Stimulated activated CD8-positive, alpha-beta memory T cell treated with anti-CD3 and anti-CD28 coated beads, Interleukin-15, amount 100 ng/mL, for 48 hours (primary cell): ENCODE measurements at regions not wholly inside any gene's neighbourhood (a gene's known extent, or its start where the extent isn't known, plus 50 kb on each side); places are given as distances from the start of the nearest gene placed in this dataset.

ENCODE experiments used
- DNase-seq, 2 donors: peaks; one replicate each; pipeline ENCODE4 v3.0.0-alpha.2; 2020; ENCODE audit warnings: low read depth in 2 of 2

DNA sequence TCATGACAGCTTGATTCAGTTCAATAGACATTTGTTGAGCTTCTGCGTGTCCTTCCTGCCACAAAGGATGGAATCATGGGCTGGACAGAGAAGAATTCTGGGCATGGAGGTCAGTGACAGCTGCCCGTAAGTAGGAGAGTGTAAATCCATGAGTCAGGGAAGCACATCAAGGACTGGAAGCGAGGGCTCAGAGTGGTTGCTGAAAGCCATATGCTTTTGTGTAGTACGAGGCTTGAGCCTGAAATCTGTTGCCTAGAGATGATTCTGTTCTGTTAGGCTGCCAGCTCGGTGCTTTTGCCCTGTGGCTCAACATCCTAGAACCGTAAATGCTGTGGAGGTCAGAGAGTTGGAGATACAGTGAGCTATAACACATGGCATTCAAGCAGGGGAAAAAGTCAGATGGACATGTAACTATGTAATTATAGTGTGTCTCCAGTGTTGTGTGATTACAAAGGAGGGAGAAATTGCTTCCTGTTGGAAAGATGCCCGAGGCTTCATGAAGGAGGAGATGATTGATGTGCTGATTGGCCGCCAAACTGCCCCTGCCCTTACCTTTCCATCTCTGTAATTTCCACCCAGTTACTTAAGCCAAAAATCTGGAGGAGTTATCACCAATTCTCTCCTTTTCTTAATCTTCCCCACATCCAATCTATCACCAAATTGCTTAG lies 92.8 kb upstream of the CACNA1E start:
- no peak for DNase-seq

DNA sequence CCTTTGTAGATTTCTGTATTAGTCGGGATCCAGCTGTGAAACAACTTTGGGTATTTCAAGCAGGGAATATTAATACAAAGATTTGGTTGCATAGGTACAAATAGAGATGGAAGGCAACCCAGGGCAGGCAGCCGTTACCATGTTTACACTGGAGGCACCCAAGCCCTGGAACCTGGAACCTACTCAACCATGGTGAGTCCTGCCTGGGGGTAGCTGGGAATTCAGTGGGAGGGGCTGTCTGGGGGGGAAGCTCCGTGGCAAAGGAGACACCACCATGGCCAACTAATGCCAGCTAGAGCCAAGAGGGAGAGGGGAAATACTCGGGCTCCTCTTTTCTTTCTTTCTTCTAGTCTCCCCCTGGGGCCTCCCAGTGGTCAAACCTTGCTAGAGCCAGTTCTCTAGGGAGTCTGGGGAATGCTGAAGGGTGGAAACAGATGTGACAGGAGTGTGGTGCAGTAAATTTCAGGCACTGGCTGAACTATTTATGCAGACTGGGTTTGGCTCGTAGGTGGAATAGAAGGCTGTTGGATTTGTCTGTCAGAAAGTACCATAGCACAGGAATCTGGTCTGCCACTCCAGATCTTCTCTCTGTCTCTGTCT lies 91.9 kb upstream of the CACNA1E start:
- DNase-seq: no peak

DNA sequence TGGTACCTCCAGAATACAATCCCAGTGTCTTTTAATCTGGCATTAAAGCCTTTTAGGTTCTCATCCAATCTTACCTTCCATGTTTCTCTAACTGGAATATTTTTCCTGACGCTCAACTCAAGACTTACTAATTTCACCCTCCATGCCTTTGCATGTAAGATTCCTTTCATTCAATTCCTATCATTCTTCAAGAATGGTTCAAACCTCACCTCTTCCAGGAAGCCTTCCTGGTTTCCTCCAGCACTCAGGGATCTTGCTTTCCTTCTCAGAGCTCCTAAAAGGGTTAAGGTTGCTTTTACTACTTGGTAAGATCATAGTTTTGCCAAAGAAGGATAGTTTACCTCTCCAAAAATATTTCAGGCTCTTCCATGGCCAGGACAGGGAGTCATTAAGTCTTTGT lies 91.2 kb upstream of the CACNA1E start:
- no peak for DNase-seq

DNA sequence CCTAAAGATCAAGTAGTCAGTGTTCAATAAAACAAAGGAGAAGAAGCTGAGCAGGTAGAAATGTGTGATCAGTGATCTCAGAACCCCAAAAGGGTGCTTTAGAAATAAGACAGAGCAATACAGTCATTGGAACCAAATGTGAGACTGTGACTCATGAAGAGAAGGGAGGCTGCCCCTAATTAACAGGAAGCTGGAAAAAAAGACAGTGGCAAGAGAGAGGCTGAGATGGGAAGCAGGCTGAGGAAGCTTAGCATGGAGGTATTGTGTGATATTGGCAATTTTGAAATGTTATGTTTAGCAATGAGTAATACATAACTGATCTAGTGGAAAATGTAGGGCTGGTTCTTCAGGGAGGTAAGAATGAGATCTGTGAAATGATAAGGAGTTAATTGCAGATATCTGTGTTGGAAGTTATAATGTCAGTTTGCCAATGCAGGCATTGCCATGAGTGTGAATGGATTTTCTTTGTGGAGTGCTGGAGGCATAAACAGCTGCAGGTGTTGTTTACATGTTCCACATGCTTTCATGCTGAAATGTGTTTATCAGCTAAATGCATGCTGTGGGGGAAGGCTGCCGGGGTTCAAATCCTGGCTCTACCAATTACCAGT lies 90.6 kb upstream of the CACNA1E start:
- no peak for DNase-seq

DNA sequence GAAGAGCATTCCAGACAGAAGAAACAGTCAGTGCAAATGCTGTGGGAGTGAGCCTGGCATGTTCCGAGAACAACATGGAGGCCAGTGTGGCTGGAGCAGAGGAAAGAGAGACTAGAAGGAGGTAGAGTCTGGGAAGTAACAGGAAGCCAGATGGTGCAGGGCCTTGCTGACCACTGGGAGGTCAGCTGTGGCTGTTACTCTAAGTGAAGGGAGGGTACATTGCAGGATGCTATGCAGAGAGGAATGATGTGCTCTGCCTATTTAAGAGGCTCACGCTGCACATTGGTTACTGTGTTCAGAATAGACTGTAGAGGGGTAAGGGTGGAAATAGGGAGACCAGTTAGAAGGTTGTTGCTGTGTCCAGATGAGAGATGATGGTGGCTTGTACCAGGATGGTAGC lies 88.6 kb upstream of the CACNA1E start:
- no peak for DNase-seq

DNA sequence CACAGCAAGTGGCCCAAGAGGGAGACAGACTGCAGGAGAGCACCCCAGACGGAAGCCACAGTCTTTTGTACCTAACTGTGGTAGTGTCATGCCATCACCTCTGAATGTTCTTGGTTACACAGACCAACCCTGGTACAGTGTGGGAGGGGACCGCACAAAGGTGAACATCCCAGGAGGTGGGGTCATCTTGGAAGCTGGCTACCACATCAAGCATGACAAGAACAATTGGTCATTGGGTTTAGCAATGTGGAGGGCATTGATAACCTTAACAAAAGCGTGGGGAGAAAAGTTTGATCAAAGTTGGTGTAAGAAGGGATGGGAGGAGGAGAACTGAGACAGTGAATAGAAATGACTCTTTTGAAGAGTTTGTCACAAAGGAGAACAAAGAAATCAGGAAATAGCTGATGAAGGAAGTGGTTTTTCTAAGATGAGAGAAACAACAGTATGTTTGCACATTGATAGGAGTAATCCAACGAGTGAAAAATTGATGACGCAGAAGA lies 87.1 kb upstream of the CACNA1E start:
- DNase-seq: peak; percentile 34 to 53

DNA sequence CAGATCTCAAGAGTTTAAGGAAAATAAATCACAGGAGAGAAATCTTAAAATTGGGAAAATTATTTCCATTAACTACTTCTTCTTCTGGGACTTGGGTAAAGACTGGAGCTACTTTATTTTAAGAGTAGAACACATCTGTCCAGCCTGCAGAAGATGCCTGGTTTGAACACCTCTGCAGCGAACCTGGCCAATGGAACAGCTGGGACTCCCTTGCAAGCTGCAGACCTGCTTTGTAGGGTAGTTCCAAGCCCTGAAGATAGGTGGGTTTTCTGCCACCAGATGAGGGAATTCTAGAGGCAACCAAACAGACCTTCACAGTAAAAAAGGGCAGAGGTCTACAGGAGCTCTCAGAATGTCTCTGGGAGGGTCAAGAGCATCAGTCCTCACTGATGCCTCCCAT lies 86.5 kb upstream of the CACNA1E start:
- no peak for DNase-seq

DNA sequence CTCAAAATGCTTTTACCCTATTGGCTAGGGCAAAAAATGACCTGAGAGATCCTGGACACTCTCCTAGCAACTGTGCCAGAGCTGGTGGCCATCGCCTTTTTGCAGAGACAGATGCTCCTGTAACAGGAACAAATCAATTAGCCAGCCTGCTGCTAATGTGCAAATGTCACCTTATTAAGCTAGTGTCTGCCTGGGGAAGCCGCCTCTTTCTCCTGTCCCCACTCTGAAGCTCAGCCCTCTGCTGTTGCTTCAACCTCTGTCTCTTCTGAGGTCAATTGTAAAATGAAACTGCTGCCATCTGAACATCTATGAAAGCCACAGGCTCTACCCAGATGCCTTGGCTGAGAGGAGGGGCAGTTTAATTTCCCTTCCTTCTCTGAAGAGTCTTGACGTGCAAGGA lies 85.5 kb upstream of the CACNA1E start:
- DNase-seq: no peak

DNA sequence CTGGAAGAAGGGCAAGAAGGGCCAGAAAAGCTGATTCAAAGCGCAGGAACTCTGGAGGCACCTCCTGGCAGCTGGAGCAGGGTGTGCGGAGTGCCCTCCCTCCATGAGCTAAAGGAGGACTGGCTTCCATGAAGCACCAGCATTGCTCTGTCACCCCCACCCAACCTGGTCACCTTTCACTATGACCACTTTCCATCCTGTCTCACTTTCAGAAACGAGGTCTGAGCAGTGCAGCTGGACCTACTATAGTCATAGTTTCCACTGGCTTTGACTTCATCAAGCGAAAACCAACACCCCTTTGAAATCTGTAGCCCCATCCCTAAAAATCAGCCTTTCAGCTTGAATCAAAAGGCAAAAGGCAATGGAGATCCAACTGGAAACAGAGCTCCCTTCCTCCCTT lies 84.8 kb upstream of the CACNA1E start:
- DNase-seq: peak; percentile 24 to 25

DNA sequence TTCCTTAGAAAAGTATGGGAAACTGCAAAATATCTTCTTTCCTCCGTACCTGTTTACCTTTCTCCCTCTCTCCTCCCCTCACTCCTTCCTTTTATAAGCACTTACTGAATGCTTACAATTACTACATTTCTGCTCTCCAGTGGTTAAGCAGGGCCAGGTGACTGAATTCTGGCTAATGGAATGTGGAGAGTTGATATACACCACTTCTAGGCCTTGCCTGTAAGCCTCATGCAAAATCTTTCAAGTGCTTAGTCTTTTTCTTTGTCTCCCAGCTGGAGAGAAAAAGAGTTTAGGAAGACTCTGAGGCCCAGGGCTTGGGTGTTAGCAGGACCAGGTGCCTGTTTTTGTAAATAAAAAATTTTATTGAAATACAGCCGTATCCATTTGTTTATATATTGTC lies 77.7 kb upstream of the CACNA1E start:
- DNase-seq: no peak

DNA sequence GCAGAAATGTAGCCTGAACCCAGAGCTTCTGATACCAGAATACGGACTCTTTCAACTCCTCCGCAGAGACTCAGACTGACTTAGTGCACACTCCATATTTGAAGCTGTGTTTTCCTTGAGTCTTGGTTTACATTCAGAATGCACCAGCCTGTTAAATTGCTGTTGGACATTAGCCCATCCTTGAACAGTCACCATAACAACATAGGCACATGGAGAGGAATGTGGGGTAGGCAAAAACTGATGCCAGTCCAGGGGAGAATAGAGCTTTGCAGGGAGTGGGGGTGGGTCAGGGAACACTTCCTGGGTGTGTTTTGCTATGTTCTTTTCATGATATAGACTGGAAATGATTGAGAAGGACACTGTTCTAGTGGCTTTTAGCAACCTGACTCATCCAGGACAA lies 76.3 kb upstream of the CACNA1E start:
- DNase-seq: no peak

DNA sequence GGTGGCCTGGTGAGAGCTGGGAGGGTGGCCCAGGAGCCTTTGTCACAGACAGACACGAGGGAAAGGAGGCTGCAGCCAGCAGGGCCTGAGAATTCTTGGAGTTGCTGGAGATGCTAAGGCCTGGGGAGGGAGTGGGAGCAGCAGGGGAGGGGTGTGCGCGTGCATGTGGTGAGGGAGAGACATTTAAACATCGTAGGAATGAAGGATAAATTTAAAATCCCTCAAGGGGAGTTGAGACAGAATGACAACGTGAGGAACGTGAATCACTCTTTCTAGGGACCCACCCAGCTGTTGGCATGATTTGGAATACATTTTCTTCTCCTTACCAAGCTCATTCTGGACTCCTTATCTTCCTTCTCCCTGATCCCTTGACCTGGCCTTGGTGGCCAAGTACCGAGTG lies 73.3 kb upstream of the CACNA1E start:
- no peak for DNase-seq

DNA sequence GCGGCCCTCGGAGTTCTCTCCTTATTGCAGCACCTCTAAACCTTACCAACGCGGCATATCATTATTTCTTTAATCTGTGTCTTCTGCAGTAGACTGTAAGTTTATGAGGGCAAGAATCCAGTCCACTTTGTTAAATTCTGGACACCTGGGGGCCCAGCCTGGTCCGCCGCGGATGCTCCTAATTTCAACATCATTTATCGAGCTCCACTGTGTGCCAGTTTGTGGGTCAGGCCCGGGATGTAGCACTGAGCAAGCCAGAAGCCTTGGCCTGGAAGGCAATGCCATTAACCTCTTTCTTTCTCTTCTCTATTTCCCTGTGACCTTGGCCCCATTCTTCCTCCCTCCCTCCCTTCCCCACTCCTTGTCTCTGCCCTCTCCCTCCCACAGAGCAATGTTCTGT lies 70.6 kb upstream of the CACNA1E start:
- DNase-seq: no peak

DNA sequence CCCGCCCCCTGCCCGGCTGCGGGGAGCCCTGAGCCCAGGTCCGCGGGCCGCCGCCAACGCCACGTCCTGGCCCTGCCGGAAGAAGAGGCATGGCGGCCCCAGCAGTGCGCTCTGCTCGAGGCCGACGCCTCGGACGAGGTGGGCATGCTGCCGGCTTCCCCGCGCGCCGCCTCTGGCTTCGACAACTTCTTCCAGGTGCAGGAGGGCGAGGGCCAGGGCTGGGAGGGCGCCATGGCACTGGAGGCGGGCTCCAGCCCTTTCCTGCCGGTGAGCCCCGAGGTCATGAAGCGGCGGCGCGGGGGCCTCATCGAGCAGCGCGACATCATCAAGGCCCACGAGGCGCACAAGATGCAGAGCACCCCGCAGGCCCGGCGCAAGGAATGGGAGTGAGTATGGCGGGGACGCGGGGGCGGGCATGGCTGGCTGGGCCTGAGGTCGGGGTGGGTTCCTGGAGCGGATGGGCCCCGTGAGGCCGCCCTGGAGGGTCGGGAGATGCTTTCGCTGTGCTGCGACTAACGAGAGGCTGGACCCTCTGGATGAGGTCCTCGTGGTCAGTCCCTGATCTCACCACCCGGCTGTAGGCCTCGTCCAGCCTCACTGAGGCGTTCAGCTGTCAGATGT lies 70.0 kb upstream of the CACNA1E start:
- no peak for DNase-seq

DNA sequence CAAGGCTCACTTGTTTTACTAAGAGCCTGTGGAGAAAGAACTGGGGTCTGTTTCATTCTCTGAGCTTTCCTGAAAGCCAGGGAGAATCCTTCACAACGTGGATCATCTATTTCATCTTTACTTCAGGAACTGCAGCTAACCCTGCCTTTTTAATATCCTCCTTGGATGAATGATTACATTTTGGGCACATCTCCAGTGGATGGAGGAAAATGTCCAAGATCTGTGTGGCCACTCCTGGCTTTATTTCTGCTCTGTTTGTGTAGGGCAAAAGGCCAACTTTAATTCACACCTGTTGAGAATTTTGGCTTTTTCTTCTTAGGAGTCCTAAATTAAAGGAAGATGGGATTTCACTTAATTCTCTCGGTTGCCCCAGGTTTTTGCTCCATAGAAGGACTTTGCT lies 69.5 kb upstream of the CACNA1E start:
- no peak for DNase-seq

DNA sequence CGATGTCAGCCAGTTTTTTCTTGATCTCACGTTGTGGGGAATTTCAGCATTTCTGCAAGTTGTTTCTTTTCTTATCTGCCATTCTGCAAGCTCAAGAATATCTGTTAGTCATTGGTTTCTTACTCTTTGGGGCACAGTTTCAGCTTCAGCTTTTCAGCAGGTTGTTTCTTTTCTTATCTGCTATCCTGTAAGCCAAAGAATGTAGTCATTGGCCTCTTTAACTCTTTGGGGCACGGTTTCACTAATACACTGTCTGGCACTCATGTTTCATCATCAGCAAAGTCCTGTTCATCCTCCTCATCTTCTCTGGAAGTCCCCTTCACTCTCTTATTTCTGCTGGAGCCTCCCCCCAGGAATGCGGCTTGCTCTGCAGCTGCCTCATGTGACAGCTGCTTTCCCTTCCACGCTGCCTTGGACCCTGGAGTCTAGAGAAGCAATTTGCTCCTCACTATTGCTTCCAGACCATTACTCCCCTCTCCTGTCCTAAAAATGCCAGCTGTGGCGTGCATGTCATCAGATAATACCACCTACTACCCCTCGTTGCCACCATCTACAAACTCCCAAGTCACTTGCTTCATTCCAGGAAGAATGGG lies 67.0 kb upstream of the CACNA1E start:
- no peak for DNase-seq

DNA sequence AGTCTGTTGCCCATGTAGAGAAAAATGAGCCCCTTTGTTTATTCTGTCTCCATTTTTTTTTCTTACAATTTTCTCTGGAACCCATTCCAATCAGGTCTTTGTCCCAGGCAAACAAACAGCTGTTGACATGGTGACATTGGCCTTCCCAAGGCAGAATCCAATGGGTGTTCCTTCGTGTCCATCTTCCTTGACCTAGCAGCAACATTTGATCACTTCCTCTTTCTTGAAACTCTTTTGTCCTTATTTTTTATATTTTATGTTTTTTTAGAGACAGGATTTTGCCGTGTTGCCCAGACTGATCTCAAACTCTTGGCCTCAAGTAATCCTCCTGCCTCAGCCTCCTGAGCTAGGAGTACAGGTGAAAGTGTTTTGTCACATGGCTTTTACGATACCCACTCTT lies 65.4 kb upstream of the CACNA1E start:
- DNase-seq: no peak

DNA sequence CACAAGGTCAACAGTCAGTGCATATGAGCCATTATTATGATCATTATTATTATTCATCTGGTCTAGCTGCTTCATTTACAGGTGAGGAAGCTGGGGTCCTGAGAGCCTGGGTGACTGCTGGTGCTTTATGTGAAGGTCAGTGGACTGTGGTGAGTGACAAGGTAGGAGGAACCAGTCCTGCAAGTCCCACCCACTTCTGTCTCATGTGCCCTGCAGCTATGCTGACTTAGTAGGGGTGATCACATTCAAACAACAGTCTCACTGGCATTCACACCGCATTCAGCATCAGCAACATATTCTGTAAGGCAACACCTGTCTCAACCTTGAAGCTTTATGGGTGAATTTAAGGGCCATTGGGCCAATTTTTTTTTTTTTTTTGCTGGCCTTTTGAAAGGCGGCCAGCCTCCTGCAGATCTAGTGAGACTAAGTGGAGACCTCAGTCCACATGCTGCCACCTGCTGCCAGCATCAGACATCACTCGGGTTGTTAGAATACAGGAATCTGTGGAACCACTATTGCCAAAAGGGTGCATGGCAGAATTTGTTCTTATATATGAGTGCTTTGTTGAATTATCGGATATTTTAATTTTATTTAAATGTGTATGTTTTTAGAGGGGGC lies 59.9 kb upstream of the CACNA1E start:
- no peak for DNase-seq

DNA sequence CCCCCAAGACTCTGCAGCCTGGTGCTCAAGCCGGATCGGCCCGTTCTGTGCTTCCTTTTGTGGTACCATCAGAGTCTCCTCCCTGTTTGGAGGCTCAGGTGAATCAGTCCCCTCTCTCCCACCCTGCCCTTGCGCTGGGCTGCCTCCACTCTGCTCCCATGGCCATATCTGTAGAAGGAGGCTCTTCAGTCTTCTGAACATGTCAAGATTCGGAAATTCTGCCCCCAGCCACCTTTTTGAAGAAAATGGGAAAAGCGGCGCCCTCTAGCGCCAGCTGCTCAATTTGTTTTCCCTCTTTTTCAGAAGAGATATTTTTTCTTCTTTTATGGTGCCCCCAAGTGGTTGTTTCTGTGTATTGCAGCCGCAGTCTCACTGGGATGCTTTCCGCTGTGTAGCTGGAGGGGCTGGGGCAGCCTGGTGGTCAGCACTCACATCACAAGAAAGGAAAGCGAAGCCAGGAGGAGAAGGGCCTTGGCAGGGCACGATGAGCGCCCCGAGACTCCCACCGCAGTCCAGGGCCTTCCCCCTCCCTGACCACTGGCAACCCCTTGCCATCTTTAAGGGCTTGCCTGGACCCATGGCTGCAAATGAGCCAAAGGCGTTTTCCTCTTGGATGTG lies 58.4 kb upstream of the CACNA1E start:
- peak; percentile 40 to 54 for DNase-seq

DNA sequence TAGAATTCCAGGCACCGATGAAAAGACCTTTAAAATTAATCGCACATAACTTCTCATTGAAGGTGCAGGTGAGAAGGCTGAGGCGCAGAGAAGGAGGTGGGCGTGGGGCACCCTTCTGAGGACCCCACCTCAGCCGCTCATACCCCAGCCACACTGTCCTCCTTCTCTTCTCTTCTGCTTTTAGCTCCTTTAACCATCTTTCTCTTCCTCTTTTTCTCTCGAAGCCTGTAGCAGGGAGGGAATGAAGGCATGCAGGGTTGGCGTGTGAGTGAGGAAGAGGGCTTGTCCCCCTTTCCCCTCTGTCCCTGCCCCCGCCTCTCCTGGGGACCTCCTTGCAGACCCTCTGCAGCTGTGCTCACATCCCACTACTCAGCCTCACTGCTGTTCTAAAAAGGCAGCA lies 57.8 kb upstream of the CACNA1E start:
- no peak for DNase-seq

DNA sequence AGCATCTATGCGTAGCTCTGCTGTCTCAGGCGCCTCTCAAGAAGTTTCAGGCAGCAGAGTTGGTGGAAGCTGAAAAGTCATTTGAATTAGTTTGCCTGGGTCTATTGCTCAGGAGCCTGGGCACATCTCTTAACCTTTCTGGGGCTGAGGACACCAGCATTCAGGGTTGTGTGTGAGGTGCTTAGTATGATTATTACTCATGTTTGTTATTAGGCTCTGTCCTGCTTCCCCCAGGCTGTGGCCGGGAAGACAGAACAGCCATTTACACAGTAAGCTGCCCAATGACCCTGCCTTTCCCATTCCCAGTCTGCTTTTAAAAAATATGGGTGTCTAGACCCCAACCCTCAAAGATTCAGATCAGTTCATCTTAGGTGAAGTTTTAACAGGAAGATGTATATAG lies 53.9 kb upstream of the CACNA1E start:
- DNase-seq: no peak
